ENCODE measurements at regions not wholly inside any gene's neighbourhood (a gene's known extent, or its start where the extent isn't known, plus 50 kb on each side); places are given as distances from the start of the nearest gene placed in this dataset.

GRCh38 chr4:184575306-184575705 lies 73.9 kb downstream of the CASP3 start:
- DNase-seq = no peak

DNA sequence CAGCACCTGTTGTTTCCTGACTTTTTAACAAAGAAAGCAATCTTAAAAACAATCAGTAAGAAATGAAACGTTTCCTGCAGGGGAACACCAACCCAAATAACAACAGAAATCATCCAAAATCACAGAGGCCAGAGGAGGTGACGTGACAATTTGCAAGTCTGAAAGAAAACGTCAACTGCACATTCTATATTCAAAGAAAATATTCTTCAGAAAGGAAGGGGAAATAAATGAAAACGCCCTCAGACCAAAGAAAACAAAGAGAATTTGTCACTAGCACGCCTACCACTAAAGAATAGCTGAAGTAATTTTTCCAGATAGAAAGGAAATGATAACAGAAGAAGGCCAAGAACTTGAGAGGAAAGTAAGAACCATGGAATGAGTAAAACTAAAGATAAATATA lies 74.4 kb downstream of the CASP3 start:
- DNase-seq = no peak

DNA sequence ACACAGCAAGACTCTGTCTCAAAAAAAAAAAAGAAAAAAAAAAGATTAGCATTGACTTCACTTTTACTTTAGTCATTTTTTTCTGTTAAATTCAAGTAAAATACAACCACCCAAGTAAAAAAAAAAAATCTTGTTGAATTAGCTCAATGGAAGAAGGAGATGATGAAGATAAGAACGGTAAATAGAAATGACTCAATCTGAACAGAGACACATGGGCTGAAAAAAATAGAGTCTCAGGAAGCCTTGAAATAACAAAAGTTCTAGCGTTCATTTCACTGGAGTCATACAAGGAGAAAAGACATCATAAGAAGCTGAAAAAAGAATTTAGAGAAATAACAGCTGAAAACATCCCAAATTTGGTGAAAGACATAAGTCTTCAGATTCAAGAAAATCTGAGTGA lies 75.5 kb downstream of the CASP3 start:
- no peak for DNase-seq

- DNase-seq = no peak
These were observed 80.5 kb downstream of the CASP3 start for GRCh38 chr4:184568770-184569169.

DNA sequence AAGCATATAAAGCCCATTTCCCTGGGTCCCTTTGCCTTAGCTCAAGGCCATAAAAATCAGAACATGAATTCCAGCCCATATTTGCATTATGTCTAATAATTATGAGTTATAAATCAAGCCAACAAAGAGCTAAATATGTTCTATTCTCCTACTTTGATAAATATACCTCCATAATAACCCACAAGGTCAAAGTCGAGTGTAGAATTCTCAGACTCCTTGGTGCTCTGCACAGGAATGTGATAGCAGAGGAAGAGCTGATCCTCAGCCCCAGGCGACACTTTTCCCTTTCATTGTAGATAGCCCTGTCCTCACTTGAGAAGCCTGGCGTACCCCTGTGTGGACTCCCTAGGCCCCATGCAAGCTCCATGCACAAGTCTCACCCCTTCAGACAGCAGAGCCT lies 85.6 kb downstream of the CASP3 start:
- DNase-seq = no peak

DNA sequence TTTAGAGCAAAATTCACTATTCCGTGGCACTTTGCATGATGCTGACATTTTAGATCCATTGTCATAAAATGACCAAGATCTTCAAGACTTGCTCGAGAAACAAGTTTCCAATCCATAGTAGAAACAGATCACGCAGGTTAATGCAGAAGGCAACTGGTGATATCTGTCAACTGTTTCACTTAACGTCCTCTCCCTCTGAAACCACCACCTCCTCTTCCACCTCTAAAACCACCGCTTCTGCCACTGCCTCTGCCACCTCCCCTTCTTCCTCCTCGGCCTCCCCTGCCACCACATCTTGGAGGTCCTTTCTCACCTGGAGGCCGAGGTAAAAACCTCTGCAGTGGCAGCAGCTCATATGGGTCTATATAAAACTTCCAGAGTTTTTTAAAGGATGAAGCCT lies 84.6 kb upstream of the IRF2 start:
- no peak for DNase-seq

GRCh38 chr4:184553891-184554290 lies 79.5 kb upstream of the IRF2 start:
- no peak for DNase-seq

GRCh38 chr4:184550476-184550875 lies 76.1 kb upstream of the IRF2 start:
- no peak for DNase-seq

GRCh38 chr4:184548648-184549341 lies 74.4 kb upstream of the IRF2 start:
- no peak for DNase-seq

GRCh38 chr4:184548316-184548647 lies 73.9 kb upstream of the IRF2 start:
- no peak for DNase-seq

DNA sequence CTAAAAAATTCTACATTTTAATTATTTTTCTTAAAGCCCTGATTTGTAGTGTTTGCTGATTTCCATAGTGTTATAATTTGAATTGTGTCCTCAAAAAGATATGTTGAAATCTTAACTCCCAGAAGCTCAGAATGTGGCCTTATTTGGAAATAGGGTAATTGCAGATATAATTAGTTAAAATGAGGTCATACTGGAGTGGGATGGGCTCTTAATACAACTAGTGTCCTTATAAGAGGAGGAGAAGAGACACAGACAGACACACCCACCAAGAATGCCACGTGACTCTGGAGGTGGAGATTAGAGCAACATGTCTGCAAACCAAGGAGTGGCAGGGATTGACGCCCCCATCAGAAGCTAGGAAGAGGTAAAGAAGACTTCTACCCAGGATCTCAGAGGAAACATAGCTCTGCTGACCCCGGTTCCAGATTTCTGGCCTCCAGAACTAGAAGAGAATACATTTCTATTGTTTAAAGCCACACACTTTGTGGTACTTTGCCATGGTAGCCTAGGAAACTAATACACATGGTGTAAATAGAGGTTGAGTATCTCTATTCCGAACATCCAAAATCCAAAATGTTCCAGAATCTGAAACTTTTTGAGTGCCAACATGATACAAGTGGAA lies 70.5 kb upstream of the IRF2 start:
- no peak for DNase-seq

DNA sequence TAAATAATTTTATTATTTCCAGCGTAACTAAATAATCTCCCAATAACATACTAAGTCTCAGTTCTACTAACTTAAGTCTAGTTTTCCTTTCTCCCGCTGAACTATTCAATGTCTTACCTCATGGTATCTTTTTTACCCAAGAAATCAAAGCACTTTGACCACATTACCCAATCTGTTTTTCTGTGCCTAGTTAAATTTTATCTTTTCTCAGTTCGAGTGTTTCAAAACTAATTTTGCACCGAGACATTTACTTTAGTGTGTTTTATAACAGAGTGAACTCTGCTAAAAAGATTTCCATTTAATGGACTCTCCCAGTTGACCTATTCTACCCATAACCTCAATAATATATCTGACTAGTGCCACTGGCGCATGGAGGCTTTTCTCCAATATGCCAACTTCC lies 67.6 kb upstream of the IRF2 start:
- DNase-seq = no peak

GRCh38 chr4:184540307-184540706 lies 66.0 kb upstream of the IRF2 start:
- no peak for DNase-seq

GRCh38 chr4:184538023-184538599 lies 63.8 kb upstream of the IRF2 start:
- peak; percentile 63 for DNase-seq

- peak; percentile 90 for DNase-seq
These were observed 63.1 kb upstream of the IRF2 start for GRCh38 chr4:184537269-184538022.

DNA sequence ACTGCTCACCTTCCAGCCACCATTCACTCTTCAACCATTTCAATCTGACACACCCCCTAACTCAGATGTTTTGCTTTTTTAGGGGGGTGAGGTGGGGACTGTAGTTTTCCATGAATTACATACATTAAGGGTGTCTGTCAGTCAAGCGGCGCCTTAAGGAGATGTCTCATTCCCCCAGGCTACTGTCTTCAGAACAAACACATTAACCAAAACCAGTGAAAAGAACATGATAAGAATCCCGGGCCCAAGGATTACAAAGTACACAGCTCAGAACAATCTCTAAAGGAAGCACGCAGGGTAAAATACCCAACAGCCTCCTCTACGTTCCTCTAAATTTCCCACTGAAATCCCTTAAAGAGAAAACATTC lies 62.5 kb upstream of the IRF2 start:
- no peak for DNase-seq

DNA sequence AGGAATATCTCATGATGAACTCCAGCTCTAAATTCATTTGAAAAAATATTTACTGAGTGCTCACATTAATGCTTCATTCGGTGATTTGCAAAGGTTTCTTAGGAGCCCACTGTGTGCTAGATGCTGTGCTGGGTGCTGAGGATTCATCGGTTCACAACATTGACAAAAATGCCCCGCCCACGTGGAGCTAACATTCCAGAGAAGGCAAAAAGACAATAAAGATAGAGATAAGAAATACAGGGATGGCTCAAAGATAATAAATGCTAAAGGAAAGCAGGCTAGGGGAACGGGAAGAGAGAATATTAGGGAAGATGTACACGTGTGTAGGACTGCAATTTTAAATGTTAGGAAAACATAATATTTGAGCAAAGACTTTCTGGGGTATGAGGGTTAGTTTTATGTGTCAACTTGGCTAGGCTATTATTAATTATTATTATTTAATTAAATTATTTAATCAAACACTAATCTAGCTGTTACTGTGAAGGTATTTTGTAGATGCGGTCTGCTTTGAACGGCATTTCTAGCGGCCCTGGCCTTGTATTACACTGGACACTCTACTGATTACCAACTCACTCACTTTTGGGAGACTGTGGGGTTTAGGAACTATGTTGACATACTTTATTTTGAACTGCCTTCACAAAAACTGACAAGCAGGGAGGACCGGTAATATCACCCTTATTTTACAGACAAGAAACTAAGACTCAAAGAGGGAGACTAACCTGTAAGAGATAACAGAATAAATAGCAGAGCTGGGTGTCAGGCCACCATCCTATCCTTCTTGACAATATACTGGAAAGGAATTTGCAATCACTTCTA lies 61.9 kb upstream of the IRF2 start:
- DNase-seq = no peak

GRCh38 chr4:184534511-184535391 lies 60.4 kb upstream of the IRF2 start:
- DNase-seq = no peak

GRCh38 chr4:184533908-184534307 lies 59.6 kb upstream of the IRF2 start:
- no peak for DNase-seq

GRCh38 chr4:184531008-184531407 lies 56.7 kb upstream of the IRF2 start:
- DNase-seq = no peak

DNA sequence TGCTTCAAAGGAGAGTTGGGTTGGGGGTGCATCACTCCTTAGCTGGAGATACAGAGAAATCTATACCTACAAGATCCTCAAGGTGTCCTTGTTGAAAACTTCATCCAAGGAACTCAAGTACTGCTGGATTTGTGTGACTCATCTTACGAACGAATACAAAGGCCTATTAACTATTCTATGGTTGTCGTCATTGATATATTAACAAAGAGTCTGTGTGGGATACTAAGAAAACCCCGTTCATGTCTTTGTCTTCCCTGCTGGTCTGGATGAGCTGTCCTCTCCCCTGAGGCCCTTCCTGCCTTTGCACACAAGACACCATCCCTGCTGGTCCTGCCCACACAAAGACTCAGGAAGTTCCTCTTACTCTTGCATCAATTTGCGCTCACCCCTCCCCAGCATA lies 54.9 kb upstream of the IRF2 start:
- no peak for DNase-seq

DNA sequence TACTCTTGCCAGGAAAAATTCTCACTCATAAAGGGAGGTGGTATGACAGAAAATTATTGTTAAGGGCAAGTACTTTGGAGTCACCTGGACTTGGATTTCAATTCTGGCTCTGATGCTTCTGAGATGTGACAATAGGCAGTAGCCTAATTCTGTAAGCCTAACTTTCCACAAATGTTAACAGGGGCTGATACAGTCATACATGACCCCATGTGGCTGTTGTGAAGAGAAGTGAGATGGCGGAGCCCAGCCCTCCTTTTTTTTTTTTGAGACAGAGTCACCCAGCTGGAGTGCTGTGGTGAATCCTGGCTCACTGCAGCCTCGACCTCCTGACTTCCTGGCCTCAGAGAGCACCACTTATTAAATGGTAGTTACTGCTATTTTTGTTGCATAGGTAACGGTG lies 54.4 kb upstream of the IRF2 start:
- no peak for DNase-seq

Measured in NCI-H1417 treated with DMSO at 0.1 percent for 48 hours (cell line).